Endothelial cell of umbilical vein (primary cell): ENCODE measurements at regions not wholly inside any gene's neighbourhood (a gene's known extent, or its start where the extent isn't known, plus 50 kb on each side); places are given as distances from the start of the nearest gene placed in this dataset.
"Not testable (repeated sequence)": the region's sequence is repeated elsewhere in the genome, so short reads cannot be mapped to it uniquely, and the experiment has no call there.

Experiments
- BruUV-seq: library from RNA; stranded (reverse); fragments of 400-500 nt; replicated peaks from 2 replicates; lab custom pipeline; 2021; lab: Mats Ljungman, UMichigan
- CTCF ChIA-PET: fragments of 300-600, 350-600 bp; sonication (Branson Sonifier 250); formaldehyde crosslinking; loops from one replicate; lab custom pipeline; 2021; ENCODE audit warnings: antibody characterized with exemption, inconsistent platforms; lab: Charles Lee
- POLR2A ChIA-PET: fragments of 300-600, 350-600 bp; sonication (Branson Sonifier 250); formaldehyde crosslinking; loops from one replicate; lab custom pipeline; 2021; ENCODE audit warnings: antibody characterized with exemption, inconsistent platforms; lab: Charles Lee
- DNase-seq: peaks from one replicate; pipeline ENCODE4 v3.0.0-alpha.2; 2011; ENCODE audit warnings: low read depth, low spot score
- FAIRE-seq: peaks from 2 replicates; lab custom pipeline; 2011; peaks lifted over from hg19 to GRCh38; lab: Jason Lieb, UNC
- H2AFZ ChIP-seq: 2 replicates; pipeline ENCODE4 v1.6.0; 2012; ENCODE audit warnings: low read depth, low read length, control low read depth, inconsistent platforms
- H3K27ac ChIP-seq: 2 replicates; pipeline ENCODE4 v1.5.1; 2011; ENCODE audit warnings: low read depth, mild to moderate bottlenecking, control low read depth, low read length, moderate library complexity; ENCODE audit not compliant: insufficient read depth
- H3K27me3 ChIP-seq, 2 experiments: 2 replicates each; pipeline versions ENCODE4 v1.6.0 to v1.6.1; 2011; ENCODE audit warnings: low read length in 2 of 2, mixed read lengths in 1 of 2; ENCODE audit not compliant: control insufficient read depth in 2 of 2, insufficient read depth in 2 of 2
- H3K36me3 ChIP-seq, 2 experiments: 2 replicates in 1 of 2; 3 replicates in 1 of 2; pipeline ENCODE4 v1.5.1; 2011; ENCODE audit warnings: low read length in 2 of 2, mild to moderate bottlenecking in 1 of 2, moderate library complexity in 1 of 2; ENCODE audit not compliant: control insufficient read depth in 2 of 2, insufficient read depth in 2 of 2; ENCODE audit errors: extremely low read depth in 1 of 2
- H3K4me1 ChIP-seq: 3 replicates; pipeline ENCODE4 v1.5.1; 2011; ENCODE audit warnings: mild to moderate bottlenecking, low read length; ENCODE audit not compliant: control insufficient read depth, insufficient read depth; ENCODE audit errors: extremely low read depth
- H3K4me2 ChIP-seq: 2 replicates; pipeline ENCODE4 v1.6.1; 2011; ENCODE audit warnings: low read length, control low read depth, mixed read lengths; ENCODE audit not compliant: insufficient read depth
- H3K4me3 ChIP-seq, 3 experiments: fragments of 200-600 bp in 1 of 3; sonication (generic), shearing (Covaris generic) in 1 of 3; replicated peaks in 1 of 3; 2 replicates each; pipeline ENCODE4 v1.5.1; 2011 to 2016; ENCODE audit warnings: control low read depth in 3 of 3, low read length in 3 of 3, mild to moderate bottlenecking in 2 of 3, inconsistent platforms in 1 of 3, low read depth in 1 of 3, moderate library complexity in 1 of 3; ENCODE audit not compliant: insufficient read depth in 1 of 3
- H3K79me2 ChIP-seq: 2 replicates; pipeline ENCODE4 v1.6.0; 2012; ENCODE audit warnings: low read length, inconsistent platforms; ENCODE audit not compliant: control insufficient read depth, insufficient read depth
- H3K9ac ChIP-seq: replicated peaks from 2 replicates; pipeline ENCODE3; 2011; ENCODE audit warnings: low read length, control low read depth; ENCODE audit not compliant: insufficient read depth; ENCODE audit errors: extremely low read depth
- H3K9me1 ChIP-seq: replicated peaks from 3 replicates; pipeline ENCODE4 v1.6.0; 2011; ENCODE audit warnings: mild to moderate bottlenecking, low read length; ENCODE audit not compliant: control insufficient read depth, insufficient read depth; ENCODE audit errors: extremely low read depth
- H3K9me3 ChIP-seq: replicated peaks from 2 replicates; pipeline ENCODE4 v1.5.1; 2012; ENCODE audit warnings: low read length, inconsistent platforms; ENCODE audit not compliant: control insufficient read depth, insufficient read depth
- H4K20me1 ChIP-seq: replicated peaks from 2 replicates; pipeline ENCODE3; 2011; ENCODE audit warnings: mild to moderate bottlenecking, low read length; ENCODE audit not compliant: control insufficient read depth, insufficient read depth; ENCODE audit errors: extremely low read depth
- EZH2 ChIP-seq: IDR thresholded peaks from 2 replicates; pipeline ENCODE4 v1.6.1; 2012; ENCODE audit warnings: borderline replicate concordance, low read depth, mild to moderate bottlenecking, moderate library complexity, low read length, inconsistent platforms; ENCODE audit not compliant: severe bottlenecking
- FOS ChIP-seq: IDR thresholded peaks from 2 replicates; pipeline ENCODE4 v1.6.1; 2011; ENCODE audit warnings: mild to moderate bottlenecking, low read length, moderate library complexity, borderline replicate concordance; ENCODE audit not compliant: insufficient read depth
- GATA2 ChIP-seq: IDR thresholded peaks from 2 replicates; pipeline ENCODE4 v1.7.0; 2011; ENCODE audit warnings: low read depth, mild to moderate bottlenecking, moderate library complexity, mixed read lengths, low read length; ENCODE audit not compliant: insufficient read length, insufficient read depth
- JUN ChIP-seq: IDR thresholded peaks from 2 replicates; pipeline ENCODE4 v1.6.1; 2011; ENCODE audit warnings: borderline replicate concordance, low read depth; ENCODE audit not compliant: insufficient read length, insufficient read depth
- MYC ChIP-seq: IDR thresholded peaks from one replicate; pipeline ENCODE4 v1.6.1; 2011; ENCODE audit warnings: mild to moderate bottlenecking, low read depth, low read length
- POLR2A ChIP-seq: IDR thresholded peaks from 2 replicates; pipeline ENCODE4 v1.6.1; 2012; ENCODE audit warnings: low read depth, mild to moderate bottlenecking, control low read depth, low read length
- POLR2AphosphoS5 ChIP-seq: IDR thresholded peaks from 2 replicates; pipeline ENCODE4 v1.6.1; 2012; ENCODE audit warnings: low read depth, mild to moderate bottlenecking, control low read depth, low read length, moderate library complexity; ENCODE audit not compliant: insufficient read depth
- dilution Hi-C: fragments of 300-500 bp; cut with MboI; formaldehyde crosslinking; loops from one replicate; pipeline ENCODE4 v1.15.0; 2019; ENCODE audit warnings: low sequenced_read_pairs; ENCODE audit not compliant: extremely low pct_ligation_motif_present
- intact Hi-C: fragments of 100-400 bp; cut with micrococcal nuclease; formaldehyde crosslinking; loops from one replicate; pipeline ENCODE4 v1.10.0; 2022
- TF ChIP-seq, protein P1 (sequence below): IDR thresholded peaks from 2 replicates; pipeline ENCODE4 v1.6.1; 2011; ENCODE audit not compliant: insufficient read depth, insufficient read length
- TF ChIP-seq, protein P2 (sequence below), 2 donors: IDR thresholded peaks; 1 replicate in 1 of 2; 2 replicates in 1 of 2; pipeline ENCODE4 v1.5.1; 2011; ENCODE audit warnings: low read length in 2 of 2, mild to moderate bottlenecking in 2 of 2, moderate library complexity in 2 of 2, control low read depth in 1 of 2, inconsistent platforms in 1 of 2, low read depth in 1 of 2; ENCODE audit not compliant: insufficient read depth in 1 of 2; ENCODE audit errors: extremely low read depth in 1 of 2

DNA sequence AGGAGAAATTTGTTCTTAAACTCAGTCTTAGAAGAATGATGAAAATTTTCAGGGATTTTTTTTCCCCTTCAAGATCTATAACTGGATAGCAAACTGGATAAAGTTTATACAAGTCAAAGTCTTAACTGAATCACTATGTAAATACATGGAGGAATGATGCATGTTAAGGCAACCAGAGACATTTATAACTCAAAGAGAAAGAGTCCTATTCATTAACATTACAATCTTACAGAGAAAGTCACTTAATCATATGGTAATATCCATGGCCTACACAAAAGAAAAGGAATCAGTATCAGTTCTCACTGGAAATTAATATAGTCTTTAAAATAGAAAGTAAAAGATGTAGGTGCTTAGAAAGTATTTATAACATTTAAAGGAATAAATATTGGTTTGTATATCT is 869.1 kb downstream of the TBL1XR1 start:
- H3K4me2 ChIP-seq, result no peak overlapping the region
- ChIA-PET CTCF (no interaction called here), POLR2A (no interaction called here)
- no peak overlapping the region for H3K9ac ChIP-seq
- no TSS peak for BruUV-seq
- no peak for TF ChIP-seq JUN
- TF ChIP-seq POLR2AphosphoS5, result no peak
- no peak for TF ChIP-seq FOS
- TF ChIP-seq EZH2, result no peak
- TF ChIP-seq MYC, result no peak
- TF ChIP-seq, protein P1, sequence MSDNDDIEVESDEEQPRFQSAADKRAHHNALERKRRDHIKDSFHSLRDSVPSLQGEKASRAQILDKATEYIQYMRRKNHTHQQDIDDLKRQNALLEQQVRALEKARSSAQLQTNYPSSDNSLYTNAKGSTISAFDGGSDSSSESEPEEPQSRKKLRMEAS, result no peak
- TF ChIP-seq, protein P2, sequence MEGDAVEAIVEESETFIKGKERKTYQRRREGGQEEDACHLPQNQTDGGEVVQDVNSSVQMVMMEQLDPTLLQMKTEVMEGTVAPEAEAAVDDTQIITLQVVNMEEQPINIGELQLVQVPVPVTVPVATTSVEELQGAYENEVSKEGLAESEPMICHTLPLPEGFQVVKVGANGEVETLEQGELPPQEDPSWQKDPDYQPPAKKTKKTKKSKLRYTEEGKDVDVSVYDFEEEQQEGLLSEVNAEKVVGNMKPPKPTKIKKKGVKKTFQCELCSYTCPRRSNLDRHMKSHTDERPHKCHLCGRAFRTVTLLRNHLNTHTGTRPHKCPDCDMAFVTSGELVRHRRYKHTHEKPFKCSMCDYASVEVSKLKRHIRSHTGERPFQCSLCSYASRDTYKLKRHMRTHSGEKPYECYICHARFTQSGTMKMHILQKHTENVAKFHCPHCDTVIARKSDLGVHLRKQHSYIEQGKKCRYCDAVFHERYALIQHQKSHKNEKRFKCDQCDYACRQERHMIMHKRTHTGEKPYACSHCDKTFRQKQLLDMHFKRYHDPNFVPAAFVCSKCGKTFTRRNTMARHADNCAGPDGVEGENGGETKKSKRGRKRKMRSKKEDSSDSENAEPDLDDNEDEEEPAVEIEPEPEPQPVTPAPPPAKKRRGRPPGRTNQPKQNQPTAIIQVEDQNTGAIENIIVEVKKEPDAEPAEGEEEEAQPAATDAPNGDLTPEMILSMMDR (IDR thresholded peaks at IDR 0.05; ENCODE audit: extremely low read depth in 1 of 2, insufficient read depth in 1 of 2, low read depth in 1 of 2, low read length in 2 of 2), result no peak
- TF ChIP-seq POLR2A, result no peak
- TF ChIP-seq GATA2, result no peak
- no peaks in the 10 kb centered on the region for H3K79me2 ChIP-seq
- no peaks in the 10 kb centered on the region for H4K20me1 ChIP-seq
- no peak overlapping the region for H2AFZ ChIP-seq
- FAIRE-seq (no peak), DNase-seq (no peak)
- H3K36me3 ChIP-seq, result no peaks in the 10 kb centered on the region
- no peaks in the 10 kb centered on the region for H3K4me1 ChIP-seq
- H3K9me3 ChIP-seq, result no peaks in the 10 kb centered on the region
- intact Hi-C loops (no loop called here), dilution Hi-C loops (no loop called here)
- no peak overlapping the region for H3K27ac ChIP-seq
- H3K27me3 ChIP-seq, result no peaks in the 10 kb centered on the region
- H3K4me3 ChIP-seq, result no peak overlapping the region
- no peaks in the 10 kb centered on the region for H3K9me1 ChIP-seq

- H3K9ac ChIP-seq, FAIRE-seq, H3K4me2 ChIP-seq, DNase-seq, H3K4me3 ChIP-seq, intact Hi-C loops, H2AFZ ChIP-seq, H3K36me3 ChIP-seq, dilution Hi-C loops, H4K20me1 ChIP-seq, H3K27ac ChIP-seq, H3K9me3 ChIP-seq, H3K27me3 ChIP-seq, H3K9me1 ChIP-seq, H3K79me2 ChIP-seq, POLR2A ChIA-PET, BruUV-seq, H3K4me1 ChIP-seq, CTCF ChIA-PET: not testable (repeated sequence)
These were observed 870.3 kb downstream of the TBL1XR1 start for GRCh38 chr3:176326894-176327490.

DNA sequence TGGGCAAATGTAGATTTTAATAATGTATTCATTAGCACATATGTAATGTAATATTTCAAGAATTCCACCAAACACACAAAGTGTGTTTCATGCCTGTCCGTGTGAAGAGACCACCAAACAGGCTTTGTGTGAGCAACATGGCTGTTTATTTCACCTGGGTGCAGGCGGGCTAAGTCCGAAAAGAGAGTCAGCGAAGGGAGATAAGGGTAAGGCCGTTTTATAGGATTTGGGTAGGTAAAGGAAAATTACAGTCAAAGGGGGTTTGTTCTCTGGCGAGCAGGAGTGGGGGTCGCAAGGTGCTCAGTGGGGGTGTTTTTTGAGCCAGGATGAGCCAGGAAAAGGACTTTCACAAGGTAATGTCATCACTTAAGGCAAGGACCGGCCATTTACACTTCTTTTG is 875.8 kb downstream of the TBL1XR1 start:
- DNase-seq, H3K9me1 ChIP-seq, H3K9me3 ChIP-seq, H4K20me1 ChIP-seq, H3K79me2 ChIP-seq, H3K27me3 ChIP-seq, H3K36me3 ChIP-seq, H3K27ac ChIP-seq, H3K9ac ChIP-seq, intact Hi-C loops, dilution Hi-C loops, FAIRE-seq, POLR2A ChIA-PET, BruUV-seq, H3K4me2 ChIP-seq, H2AFZ ChIP-seq, H3K4me3 ChIP-seq, CTCF ChIA-PET, H3K4me1 ChIP-seq: not testable (repeated sequence)
